NCI-H2196 treated with DMSO at 0.1 percent for 48 hours (cell line): ENCODE measurements at regions not wholly inside any gene's neighbourhood (a gene's known extent, or its start where the extent isn't known, plus 50 kb on each side); places are given as distances from the start of the nearest gene placed in this dataset.

Experiments used
- DNase-seq: peaks from one replicate; lab custom pipeline; 2025; ENCODE audit not compliant: unreplicated experiment; lab: John Stamatoyannopoulos, UW

DNA sequence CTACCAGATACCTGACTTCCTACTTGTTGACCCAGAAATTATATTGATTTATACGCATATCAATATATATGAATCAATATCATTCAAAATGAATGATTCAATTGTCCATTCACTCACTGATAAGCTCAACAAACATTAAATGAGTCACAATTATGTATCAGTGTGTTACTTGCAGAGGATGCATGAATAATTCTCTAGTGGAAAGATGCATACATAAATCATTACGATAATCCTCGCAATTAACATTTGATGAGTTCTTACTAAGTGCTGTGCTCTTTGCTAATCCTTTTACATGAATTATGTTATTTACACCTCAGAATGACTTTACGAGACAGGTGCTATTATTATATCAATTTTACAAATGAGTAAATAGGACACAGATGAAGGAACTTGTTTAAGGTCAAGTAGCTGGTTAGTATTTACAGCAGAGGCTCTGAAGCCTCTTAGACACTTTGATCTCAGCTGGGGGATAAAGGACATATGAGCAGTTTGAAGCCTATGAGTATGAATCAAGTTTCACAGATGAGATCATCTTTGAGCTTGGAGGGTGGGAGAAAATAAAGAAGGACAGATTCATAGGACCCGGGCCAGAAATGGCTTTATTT is 112.8 kb upstream of the ADAMTS5 start:
- DNase-seq = no peak

DNA sequence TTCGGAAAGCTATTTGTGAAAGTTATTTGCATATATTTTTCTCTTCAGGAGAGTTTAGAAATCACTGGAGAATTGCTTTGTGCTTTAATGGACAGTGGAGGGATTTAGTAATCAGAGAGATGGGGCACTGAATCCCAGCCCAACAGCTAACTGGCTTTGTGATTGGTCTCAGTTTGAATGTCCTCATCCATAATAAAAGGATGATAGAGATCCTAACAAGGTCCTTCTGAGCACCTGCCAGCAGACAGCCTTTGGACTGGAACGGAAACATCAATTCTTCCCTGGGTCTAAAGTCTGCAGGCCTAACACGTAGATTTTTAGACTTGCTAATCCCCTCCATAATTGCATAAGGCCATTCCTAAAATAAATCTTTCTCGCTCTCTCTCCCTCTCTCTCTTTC is 112.0 kb upstream of the ADAMTS5 start:
- DNase-seq = no peak

DNA sequence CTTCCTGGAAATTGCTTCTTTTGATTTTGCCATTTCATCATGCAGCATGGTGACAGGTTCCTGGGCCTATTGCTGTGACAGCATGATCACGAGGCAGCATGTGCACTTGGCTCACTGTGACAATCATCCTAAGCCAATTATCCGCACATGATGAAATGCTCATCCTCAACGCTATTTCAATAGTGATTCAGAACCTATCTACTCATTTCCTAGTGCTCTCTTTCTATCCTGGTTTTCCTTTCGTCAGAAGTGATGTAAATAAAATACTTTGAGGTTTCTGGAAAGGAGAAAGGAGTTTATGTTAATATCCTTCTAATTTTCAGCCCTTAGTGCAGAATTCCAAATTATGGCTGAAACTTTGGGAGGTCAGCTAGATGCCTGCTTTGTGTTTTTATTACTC is 110.6 kb upstream of the ADAMTS5 start:
- no peak for DNase-seq

DNA sequence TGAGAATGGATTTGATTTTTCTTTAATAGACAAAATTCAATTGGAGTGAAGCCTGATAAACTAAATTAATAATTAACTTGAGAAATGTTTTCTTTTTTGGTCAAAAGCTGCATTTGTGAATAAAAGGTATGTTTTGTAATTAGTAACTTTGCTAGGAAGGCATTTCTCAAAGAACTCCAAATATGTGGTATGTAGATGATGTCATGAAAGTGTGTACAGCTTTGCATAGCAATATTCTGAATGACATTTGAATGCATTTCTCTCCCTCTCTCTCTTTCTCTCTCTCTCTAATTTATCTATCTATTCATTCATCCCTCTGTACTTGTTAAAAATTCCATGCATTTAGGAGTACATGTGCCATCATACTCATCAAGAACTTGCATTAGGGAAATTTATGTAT is 109.1 kb upstream of the ADAMTS5 start:
- no peak for DNase-seq

DNA sequence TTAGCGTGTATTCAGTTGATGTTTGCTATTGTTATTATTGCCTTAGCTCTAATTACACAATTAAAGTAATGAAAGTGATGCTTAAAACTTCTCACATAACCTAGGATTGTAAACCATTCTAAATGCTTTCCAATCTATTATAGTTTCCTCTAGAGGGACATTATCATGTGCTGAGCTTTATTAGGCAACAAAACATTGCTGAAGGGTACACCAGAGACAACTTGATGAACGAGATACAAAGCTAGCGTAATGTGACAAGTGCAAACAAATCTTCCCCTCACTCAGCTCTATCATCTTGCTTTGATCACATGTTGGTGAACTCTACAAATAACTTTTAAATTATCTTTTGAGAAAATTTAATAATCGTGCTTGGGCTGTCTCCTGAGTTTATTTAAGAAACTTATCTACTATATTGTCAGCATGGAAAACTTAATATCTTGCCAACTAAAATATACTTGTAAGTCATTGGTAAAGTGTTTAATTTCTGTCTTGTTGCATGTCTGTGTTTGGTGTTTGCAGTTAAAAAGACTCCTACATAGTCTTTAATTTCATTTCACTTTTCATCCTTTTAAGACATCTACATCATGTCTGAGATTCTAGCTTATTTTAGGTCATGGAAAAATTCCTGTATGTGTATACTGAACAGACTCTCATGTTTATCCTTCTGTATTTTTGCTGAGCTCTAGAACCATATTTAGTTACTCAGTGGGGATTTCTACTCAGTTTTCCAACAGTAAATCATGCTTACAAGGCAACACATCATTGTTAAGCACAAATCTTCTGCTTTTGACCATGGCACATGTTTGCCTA is 104.2 kb upstream of the ADAMTS5 start:
- no peak for DNase-seq

DNA sequence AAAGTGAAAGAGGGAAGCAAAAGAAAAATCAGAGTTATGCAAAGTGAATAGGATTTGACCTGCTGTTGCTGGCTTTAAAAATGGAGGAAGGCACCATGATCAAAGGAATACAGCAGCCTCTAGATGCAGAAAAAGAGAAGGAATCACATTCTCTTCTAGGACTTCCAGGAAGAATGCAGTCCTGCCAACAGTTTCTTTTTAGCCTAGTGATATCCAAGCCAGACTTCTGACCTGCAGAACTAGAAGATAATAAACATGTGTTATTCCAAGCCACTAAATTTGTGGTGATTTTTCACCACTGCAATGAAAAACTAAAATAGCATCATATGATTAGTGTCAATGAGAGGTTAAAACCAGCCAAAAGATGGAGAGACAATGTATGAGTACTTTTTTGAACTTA is 101.9 kb upstream of the ADAMTS5 start:
- no peak for DNase-seq

DNA sequence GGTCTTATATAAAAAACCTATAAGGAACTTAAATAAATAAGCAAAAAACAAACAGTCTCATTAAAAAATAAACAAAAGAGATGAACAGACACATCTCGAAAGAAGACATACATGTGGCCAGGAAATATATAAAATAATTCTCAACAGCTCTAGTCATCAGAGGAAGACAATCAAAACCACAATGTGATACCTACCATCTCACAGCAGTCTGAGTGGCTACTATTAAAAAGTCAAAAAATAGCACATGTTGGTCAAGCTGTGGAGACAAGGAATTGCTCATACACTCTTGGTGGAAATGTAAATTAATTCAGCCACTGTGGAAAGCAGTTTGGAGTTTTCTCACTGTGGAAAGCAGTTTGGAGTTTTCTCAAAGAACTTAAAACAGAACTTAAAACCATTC is 100.3 kb upstream of the ADAMTS5 start:
- no peak for DNase-seq

DNA sequence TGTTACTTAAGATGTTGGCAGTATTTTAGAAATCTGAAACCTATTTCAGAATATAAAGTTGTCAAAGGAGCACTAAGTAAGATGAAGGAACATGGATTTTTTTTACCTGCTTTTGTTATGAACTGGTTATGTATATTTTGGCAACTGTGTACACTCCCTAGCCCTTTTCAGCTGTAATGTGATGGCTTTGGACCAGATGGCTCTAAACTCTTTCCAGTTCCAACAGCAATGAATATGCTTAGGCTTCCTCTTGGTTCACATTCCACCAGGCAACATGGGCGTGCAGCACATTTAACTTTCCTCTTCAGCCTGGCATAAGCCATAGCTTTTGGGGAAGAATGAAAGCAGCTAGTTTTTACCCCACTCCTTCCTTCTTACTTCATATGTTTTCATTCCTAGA is 95.6 kb upstream of the ADAMTS5 start:
- DNase-seq = no peak

DNA sequence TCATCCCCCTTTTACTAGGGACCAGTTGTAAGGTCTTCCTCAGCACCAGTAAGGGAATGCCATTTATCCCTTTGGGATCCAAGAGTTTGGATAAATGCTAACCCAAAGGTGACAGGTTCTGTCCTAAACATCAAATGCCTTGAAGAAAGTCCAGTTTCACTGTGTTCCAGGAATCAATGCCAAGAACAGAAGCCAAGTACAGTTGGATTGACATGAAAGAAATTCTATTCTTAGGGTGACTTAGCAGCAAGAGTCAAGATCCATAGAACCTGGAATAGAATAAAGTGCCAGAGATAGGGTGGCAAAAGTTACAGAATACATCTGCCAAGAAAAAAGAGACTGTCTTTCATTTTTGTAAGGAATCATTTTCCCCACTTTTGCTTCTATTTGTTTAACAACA is 94.9 kb upstream of the ADAMTS5 start:
- no peak for DNase-seq

DNA sequence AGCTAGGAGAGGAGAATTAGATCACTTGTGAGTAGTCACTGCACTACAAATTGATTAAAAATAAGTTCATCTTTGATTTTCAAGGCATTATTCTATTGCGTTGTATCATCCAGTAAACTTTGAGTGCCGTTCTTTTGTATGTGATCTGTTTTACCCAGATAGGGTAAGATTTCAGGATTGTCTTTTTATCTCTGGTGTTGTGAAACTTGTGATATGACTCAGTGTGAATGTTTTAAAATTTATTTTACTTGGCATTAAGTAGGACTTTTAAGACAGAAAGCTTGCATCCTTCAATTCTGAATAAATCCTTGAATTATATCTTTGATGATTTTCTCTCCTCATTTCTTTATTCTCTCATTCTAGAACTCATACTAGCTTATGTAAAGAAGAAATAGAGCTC is 93.3 kb upstream of the ADAMTS5 start:
- DNase-seq = no peak

DNA sequence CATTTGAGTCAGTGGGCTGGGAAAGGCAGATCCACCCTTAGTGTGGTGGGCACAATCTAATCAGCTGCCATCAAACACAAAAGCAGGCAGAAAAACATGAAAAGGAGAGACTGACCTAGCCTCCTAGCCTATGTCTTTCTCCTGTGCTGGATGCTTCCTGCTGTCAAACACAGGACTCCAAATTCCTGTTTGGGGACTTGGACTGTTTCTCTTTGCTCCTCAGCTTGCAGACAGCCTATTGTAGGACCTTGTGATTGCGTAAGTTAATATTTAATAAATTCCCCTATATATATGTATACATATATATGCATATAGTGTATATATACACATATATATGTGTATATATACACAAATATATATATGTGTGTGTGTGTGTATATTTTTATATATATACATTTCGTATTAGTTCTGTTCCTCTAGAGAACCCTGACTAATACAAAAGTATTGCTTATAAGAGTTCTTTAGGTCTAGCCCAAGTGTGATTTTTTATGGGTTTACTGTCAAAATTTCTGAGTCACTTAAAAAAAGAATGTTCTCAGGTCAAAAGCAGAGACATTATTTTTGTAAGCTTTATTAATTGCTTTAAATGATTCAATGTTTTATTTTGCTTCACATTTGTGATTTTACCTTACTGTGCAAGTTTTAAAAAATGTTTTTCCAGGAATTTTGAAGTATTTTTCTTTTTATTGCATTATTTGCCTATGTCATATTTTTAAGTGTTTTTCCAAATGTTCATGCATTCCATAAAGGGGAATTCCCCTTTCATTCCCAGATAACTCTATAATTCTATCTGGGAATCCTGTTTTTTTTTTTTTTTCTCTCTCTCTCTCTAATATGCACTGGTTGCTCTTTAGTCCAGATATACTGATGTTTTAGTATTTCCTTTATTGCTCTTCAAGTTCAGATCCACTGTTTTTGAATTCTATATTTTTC is 92.1 kb upstream of the ADAMTS5 start:
- DNase-seq = no peak

DNA sequence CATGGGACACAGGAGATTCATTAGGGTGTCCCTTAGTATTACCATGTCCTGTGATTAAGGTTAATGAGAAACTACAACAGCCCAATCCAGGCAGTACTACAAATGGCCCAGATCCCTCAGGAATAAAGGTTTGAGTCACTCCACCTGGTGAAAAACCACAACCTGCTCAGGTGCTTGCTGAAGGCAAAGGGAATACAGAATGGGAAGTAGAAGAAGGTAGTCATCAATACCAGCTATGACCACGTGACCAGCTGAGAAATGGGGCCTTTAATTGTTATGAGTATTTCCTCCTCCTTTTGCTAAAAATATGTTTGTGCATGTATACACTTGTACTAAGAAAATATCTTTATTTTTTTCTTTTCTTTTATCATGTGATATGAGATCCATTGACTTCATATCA is 91.1 kb upstream of the ADAMTS5 start:
- DNase-seq = no peak

DNA sequence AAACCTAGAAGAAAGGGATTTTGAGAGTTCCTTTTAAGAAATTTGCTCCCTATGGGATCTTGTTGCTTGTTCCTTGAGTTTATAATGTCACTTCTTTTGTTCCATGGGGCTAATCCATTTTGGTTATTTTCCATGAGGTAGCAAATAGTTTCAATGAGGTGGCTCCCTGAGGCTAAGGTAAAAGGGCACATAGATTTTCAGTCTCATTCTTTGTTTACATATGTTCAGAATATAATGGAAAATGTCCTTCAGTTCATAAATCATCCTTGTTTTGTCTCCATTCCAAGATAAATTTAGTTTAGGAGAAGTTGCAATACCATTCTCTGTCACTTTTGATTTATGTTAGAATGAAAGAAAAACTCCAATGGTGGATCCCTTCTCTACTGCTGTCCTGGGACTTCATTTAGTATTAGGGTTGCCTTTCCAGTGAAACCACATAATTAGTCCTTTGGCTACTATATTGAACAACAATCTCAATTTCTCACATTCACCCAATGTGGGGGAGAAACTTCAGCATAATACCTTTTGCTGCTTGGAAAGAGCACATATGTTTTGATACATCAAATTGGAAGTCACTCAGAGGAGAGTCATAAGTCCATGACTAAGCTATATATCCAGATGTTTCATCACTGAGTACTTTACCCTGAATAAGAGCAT is 80.9 kb upstream of the ADAMTS5 start:
- no peak for DNase-seq

DNA sequence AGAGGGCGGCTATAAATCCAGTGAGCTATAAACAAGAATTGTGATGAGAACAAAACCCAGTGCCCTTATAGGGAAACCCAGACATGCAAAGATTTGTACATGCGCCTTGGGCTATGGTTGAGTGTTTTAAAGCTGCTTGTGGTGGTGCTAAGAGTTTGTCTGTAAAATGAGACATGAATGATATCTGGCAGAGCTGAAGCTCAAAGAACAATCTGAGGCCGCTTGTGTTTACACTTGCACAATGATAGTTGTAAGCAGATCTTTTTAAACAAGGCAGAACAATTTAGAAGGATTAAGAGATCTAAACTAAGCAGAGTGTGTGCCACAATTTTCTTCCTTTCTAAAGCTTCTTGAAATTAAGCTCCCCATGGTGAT is 80.4 kb upstream of the ADAMTS5 start:
- DNase-seq = no peak

DNA sequence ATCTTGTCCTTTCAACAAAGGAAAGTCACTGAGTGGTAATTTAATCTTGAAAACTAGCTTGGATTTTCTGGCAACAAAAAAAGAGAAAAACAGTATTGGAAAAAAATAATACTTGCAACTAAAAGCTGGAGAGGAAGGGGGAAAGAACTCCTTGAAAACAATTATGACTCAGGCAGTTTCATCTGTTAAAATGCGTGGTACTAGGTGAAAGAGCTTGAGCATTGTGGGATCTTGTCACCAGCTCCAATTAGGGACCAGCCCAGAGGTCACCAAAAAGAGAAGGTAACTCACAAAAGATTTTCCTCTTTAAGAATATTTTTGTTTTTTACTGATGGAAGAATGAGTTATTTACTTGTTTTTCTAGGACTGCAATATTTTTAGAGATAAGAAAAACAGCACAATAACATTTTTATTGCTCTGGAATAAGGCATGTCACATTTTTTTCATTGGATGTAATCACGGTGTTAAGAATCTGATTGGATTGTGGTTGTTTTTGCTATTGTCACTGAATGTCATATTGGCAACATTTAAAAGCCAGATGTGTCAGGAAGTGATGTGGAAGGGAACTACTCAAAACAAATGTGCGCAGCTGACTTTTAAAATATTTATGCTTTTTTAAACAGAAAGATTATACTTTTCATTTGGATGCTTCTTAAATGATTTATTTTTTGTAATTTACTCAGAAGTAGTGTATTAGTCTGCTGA is 78.5 kb upstream of the ADAMTS5 start:
- no peak for DNase-seq

DNA sequence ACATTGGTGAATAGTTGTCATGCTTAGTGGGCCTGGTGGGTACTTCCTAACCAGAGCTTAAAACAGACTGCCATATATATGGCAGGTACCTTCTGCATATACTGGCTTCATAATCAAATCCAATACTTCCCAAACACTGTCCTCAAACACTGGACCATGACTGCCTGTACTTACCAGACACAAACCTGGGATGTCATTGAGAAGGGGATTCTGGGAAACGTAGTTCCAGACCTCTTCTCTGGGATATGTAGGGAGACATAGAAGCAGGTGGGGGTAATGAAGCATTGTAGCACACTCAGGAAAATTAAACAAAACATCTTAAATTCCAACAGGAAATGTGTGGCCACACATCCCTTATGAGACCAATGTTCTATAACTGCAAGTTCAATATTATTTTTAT is 76.5 kb upstream of the ADAMTS5 start:
- DNase-seq = no peak

DNA sequence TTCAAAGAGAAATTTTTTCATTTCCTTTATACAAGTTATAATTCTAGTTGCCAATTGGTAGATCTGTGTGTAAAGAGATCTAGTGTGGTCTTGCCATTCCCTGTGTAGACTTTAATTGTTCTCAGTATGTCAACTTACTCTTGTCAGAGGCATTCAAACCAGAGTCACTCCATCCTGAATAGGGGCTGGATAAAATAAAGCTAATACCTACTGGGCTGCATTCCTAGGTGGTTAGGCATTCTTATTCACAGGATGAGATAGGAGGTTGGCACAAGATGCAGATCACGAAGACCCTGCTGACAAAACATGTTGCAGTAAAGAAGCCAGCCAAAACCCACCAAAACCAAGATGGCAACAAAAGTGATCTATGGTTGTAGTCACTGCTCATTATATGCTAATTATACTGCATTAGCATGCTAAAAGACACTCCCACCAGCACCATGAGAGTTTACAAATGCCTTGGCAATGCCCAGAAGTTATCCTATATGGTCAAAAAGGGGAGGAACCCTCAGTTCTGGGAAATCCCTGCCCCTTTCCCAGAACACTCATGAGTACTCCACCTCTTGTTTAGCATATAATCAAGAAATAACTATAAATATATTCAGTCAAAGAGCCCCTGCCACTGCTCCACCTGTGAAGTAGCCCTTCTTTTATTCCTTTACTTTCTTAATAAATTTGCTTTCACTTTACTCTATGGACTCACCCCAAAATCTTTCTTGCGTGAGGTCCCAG is 74.0 kb upstream of the ADAMTS5 start:
- DNase-seq = no peak

DNA sequence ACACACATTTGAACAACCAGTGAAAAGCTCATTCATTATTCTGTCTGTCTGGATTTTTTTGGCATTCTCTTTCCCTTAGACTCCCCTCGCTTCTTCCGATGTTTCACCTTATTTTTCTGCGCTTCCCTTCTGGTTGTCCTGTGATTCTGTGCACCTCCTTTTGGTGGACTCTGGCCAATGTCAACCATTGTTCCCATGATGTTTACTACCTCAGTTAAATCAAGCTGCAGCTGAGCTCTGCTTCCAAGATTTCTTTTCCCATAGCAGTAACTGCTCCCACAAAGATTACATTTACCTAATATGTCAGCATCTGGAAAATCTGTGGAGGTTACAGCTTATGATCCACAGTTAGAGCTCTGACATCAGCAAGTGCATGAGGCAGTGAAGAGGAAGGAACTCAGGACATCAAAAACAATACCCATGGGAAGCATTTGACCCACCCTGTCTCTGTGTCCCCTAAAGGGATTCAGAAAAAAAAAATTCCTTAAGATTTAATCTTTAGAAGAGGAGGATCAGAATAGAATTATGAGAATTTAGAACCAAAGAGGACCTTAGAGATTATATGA is 69.9 kb upstream of the ADAMTS5 start:
- no peak for DNase-seq

DNA sequence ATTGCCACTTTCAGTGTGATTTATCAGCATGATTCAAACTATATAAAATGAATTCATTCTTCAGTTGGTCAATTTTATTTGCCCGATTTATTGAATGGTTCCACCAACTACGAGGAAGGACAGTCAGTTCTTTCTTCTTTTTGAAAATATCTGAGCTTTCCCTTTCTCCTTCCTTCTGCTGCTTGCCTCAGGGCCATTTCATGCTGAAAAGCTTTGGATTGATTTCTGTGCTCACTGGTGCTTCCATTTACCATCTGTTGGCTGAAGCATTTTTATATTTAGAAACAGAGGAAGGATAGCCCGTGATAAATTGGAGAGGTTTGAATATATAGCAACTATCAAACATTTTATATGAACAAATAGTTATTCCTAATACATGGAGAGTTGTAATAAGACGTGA is 68.9 kb upstream of the ADAMTS5 start:
- DNase-seq = no peak

DNA sequence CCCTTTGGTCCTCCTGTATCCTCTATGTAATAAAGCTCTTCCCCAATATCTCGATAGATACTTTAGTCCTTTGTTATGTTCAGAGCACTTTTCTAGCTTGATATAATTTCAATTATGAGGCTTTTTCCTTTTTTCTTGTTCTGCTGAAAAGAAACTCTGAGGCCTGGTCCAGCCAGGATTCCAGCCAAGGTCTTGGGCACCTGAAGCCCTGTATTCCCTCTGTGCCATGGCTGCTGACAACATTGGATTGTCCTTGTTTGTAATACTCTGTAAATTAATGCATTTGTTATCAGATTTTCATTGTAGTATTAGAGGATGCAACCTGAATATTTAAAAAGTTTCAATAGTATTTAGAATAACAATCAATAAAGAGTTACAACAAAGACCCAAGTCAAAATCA is 67.9 kb upstream of the ADAMTS5 start:
- no peak for DNase-seq
